Liver (tissue), 8 donors: ENCODE measurements at regions not wholly inside any gene's neighbourhood (a gene's known extent, or its start where the extent isn't known, plus 50 kb on each side); places are given as distances from the start of the nearest gene placed in this dataset.
A peak's percentile ranks its signal among the peaks of the same experiment; 100 is the strongest.
"Not testable (repeated sequence)": the region's sequence is repeated elsewhere in the genome, so short reads cannot be mapped to it uniquely, and the experiment has no call there.

Experiments
- DNase-seq: peaks from one replicate; pipeline ENCODE4 v3.0.0-alpha.2; 2017; ENCODE audit warnings: low spot score
- H3K27ac ChIP-seq, 2 donors: one replicate each; pipeline ENCODE4 v1.7.0; 2013; ENCODE audit warnings: inconsistent platforms in 2 of 2, low read length in 2 of 2, control low read depth in 1 of 2, low read depth in 1 of 2, mild to moderate bottlenecking in 1 of 2
- H3K27me3 ChIP-seq, 4 donors: one replicate each; pipeline versions ENCODE4 v1.6.1 to v1.7.0; 2013; ENCODE audit warnings: low read length in 3 of 4, inconsistent platforms in 1 of 4, mild to moderate bottlenecking in 1 of 4, moderate library complexity in 1 of 4; ENCODE audit not compliant: control insufficient read depth in 4 of 4, insufficient read depth in 4 of 4
- H3K36me3 ChIP-seq, 4 donors: one replicate each; pipeline versions ENCODE4 v1.6.1 to v1.7.0; 2013; ENCODE audit warnings: low read length in 3 of 4, mild to moderate bottlenecking in 3 of 4, low read depth in 1 of 4, moderate library complexity in 1 of 4; ENCODE audit not compliant: control insufficient read depth in 4 of 4, insufficient read depth in 3 of 4
- H3K4me1 ChIP-seq, 4 donors: one replicate each; pipeline versions ENCODE4 v1.6.1 to v1.7.0; 2013; ENCODE audit warnings: low read length in 3 of 4, mild to moderate bottlenecking in 3 of 4, moderate library complexity in 1 of 4; ENCODE audit not compliant: control insufficient read depth in 4 of 4, insufficient read depth in 4 of 4
- H3K4me3 ChIP-seq, 3 donors: one replicate each; pipeline versions ENCODE4 v1.6.1 to v1.7.0; 2013; ENCODE audit warnings: low read length in 3 of 3, control low read depth in 1 of 3, low read depth in 1 of 3, mild to moderate bottlenecking in 1 of 3
- H3K9ac ChIP-seq, 2 donors: one replicate each; pipeline ENCODE4 v1.7.0; 2013; ENCODE audit warnings: low read length in 2 of 2, mild to moderate bottlenecking in 2 of 2, moderate library complexity in 2 of 2, control low read depth in 1 of 2, low read depth in 1 of 2
- H3K9me3 ChIP-seq, 4 donors: one replicate each; pipeline versions ENCODE4 v1.6.1 to v1.7.0; 2013; ENCODE audit warnings: low read length in 3 of 4; ENCODE audit not compliant: control insufficient read depth in 4 of 4
- ATF3 ChIP-seq: IDR thresholded peaks from 2 replicates; pipeline ENCODE4 v1.6.1; 2016; ENCODE audit warnings: antibody characterized with exemption
- CTCF ChIP-seq: fragments of 150-350 bp; IDR thresholded peaks from 2 replicates; pipeline ENCODE4 v1.5.1; 2017; ENCODE audit warnings: improper control_type of control experiment, low read depth, low read length; ENCODE audit not compliant: missing input control
- EGR1 ChIP-seq, 2 donors: IDR thresholded peaks; 2 replicates each; pipeline ENCODE4 v1.6.1; 2016 to 2018; ENCODE audit warnings: antibody characterized with exemption in 2 of 2, low read depth in 2 of 2
- FOXA1 ChIP-seq: IDR thresholded peaks from 2 replicates; pipeline ENCODE4 v1.6.1; 2016; ENCODE audit warnings: antibody characterized with exemption
- FOXA2 ChIP-seq: IDR thresholded peaks from 2 replicates; pipeline ENCODE4 v1.6.1; 2016; ENCODE audit warnings: antibody characterized with exemption
- GABPA ChIP-seq, 2 donors: IDR thresholded peaks in 1 of 2; conservative IDR thresholded peaks in 1 of 2; 2 replicates each; pipeline ENCODE4 v1.6.1; 2016; ENCODE audit warnings: antibody characterized with exemption in 2 of 2, mild to moderate bottlenecking in 1 of 2, moderate library complexity in 1 of 2
- HNF4A ChIP-seq, 2 donors: conservative IDR thresholded peaks; 2 replicates each; pipeline ENCODE4 v1.6.1; 2016; ENCODE audit warnings: antibody characterized with exemption in 2 of 2, mild to moderate bottlenecking in 2 of 2
- HNF4G ChIP-seq: IDR thresholded peaks from 2 replicates; pipeline ENCODE4 v1.6.1; 2016; ENCODE audit warnings: antibody characterized with exemption
- JUND ChIP-seq, 2 donors: IDR thresholded peaks; 2 replicates each; pipeline ENCODE4 v1.6.1; 2016; ENCODE audit warnings: antibody characterized with exemption in 2 of 2
- MAX ChIP-seq: IDR thresholded peaks from 2 replicates; pipeline ENCODE4 v1.6.1; 2016; ENCODE audit warnings: antibody characterized with exemption
- NR2F2 ChIP-seq: IDR thresholded peaks from 2 replicates; pipeline ENCODE4 v1.6.1; 2016; ENCODE audit warnings: antibody characterized with exemption
- RAD21 ChIP-seq, 2 donors: IDR thresholded peaks; 2 replicates each; pipeline ENCODE4 v1.6.1; 2016; ENCODE audit warnings: antibody characterized with exemption in 2 of 2, mild to moderate bottlenecking in 2 of 2
- REST ChIP-seq: IDR thresholded peaks from 2 replicates; pipeline ENCODE4 v1.6.1; 2016; ENCODE audit warnings: antibody characterized with exemption, mild to moderate bottlenecking
- RXRA ChIP-seq, 2 donors: IDR thresholded peaks; 2 replicates each; pipeline ENCODE4 v1.6.1; 2017 to 2018; ENCODE audit warnings: antibody characterized with exemption in 2 of 2, mild to moderate bottlenecking in 1 of 2
- SP1 ChIP-seq: IDR thresholded peaks from 2 replicates; pipeline ENCODE4 v1.6.1; 2018; ENCODE audit warnings: antibody characterized with exemption, mild to moderate bottlenecking
- TAF1 ChIP-seq: conservative IDR thresholded peaks from 2 replicates; pipeline ENCODE4 v1.6.1; 2016; ENCODE audit warnings: antibody characterized with exemption, mild to moderate bottlenecking
- YY1 ChIP-seq: IDR thresholded peaks from 2 replicates; pipeline ENCODE4 v1.6.1; 2016; ENCODE audit warnings: antibody characterized with exemption, mild to moderate bottlenecking
- ZBTB33 ChIP-seq: IDR thresholded peaks from 2 replicates; pipeline ENCODE4 v1.6.1; 2016; ENCODE audit warnings: antibody characterized with exemption
- WGBS: extraction: QIAGEN DNeasy Blood & Tissue Kit; methylation state at CpG from one replicate; pipeline ENCODE4 v1.1.7; 2013; 5-methylcytosine and 5-hydroxymethylcytosine counted together
- donor health status: healthy.
- donor health status: healthy.
- donor health status: healthy.
- donor health status: healthy.
- donor health status: healthy.

GRCh38 chr3:67937498-67938118 is 283.2 kb upstream of the SUCLG2 start:
- Histone ChIP-seq H3K4me1 (peaks cover 0 to 10% (median 7%) of the 10 kb centered on the region in 4 donors), H3K27me3 (no peaks in the 10 kb centered on the region), H3K9me3 (no peaks in the 10 kb centered on the region), H3K4me3 (no peak overlapping the region), H3K27ac (peak overlapping the region in 1 of 2 donors; percentile 9), H3K9ac (no peak overlapping the region), H3K36me3 (no peaks in the 10 kb centered on the region)
- no peak for DNase-seq
- TF ChIP-seq YY1 = peak; percentile 56
- TF ChIP-seq JUND (IDR thresholded peaks at IDR 0.05) = peak; percentile 38 to 74
- peak; percentile 84 for TF ChIP-seq ATF3
- TF ChIP-seq HNF4G = no peak
- TF ChIP-seq CTCF = no peak
- TF ChIP-seq NR2F2 = peak; percentile 74
- TF ChIP-seq SP1 = peak; percentile 47
- TF ChIP-seq TAF1 = no peak
- TF ChIP-seq RXRA (IDR thresholded peaks at IDR 0.05) = peak; percentile 92 to 96
- peak; percentile 12 for TF ChIP-seq FOXA2
- TF ChIP-seq FOXA1 = no peak
- TF ChIP-seq HNF4A (conservative IDR thresholded peaks at IDR 0.05) = peak; percentile 82 to 87
- TF ChIP-seq MAX = no peak
- peak in 1 of 2 donors; percentile 14 for TF ChIP-seq RAD21 (IDR thresholded peaks at IDR 0.05)
- TF ChIP-seq REST = no peak
- TF ChIP-seq ZBTB33 = no peak
- no peak for TF ChIP-seq EGR1 (IDR thresholded peaks at IDR 0.05; ENCODE audit: low read depth in 2 of 2)
- no peak for TF ChIP-seq GABPA (IDR thresholded peaks at IDR 0.05 in 1 of 2, conservative IDR thresholded peaks at IDR 0.05 in 1 of 2)
- WGBS = 99% methylated on average over 1 of the region's 1 CpG

- not testable (repeated sequence) for H3K4me1 ChIP-seq, H3K36me3 ChIP-seq, DNase-seq, H3K27me3 ChIP-seq, H3K9me3 ChIP-seq, H3K4me3 ChIP-seq, H3K27ac ChIP-seq, H3K9ac ChIP-seq
- 97% methylated on average over 4 of the region's 4 CpGs for WGBS
Measured at GRCh38 chr3:67930394-67930793, 276.0 kb upstream of the SUCLG2 start.
